HepG2 (cell line): ENCODE measurements at regions not wholly inside any gene's neighbourhood (a gene's known extent, or its start where the extent isn't known, plus 50 kb on each side); places are given as distances from the start of the nearest gene placed in this dataset.

Experiments used
- ATAC-seq: fragments of 200-7000 bp; cut with Tn5 transposase; 3 replicates; pipeline ENCODE4 v1.9.1; 2020; ENCODE audit warnings: mild to moderate bottlenecking, moderate library complexity
- BruUV-seq: library from RNA; stranded (reverse); fragments of 400-500 nt; replicated peaks from 2 replicates; lab custom pipeline; 2021; lab: Mats Ljungman, UMichigan
- CTCF ChIA-PET: fragments of 300-600 bp; formaldehyde crosslinking; extraction: SDS; loops from one replicate; lab custom pipeline; 2021; ENCODE audit warnings: low total read pairs, inconsistent platforms, low intra/inter-chr PET ratio; lab: Yijun Ruan, JAX
- POLR2A ChIA-PET: fragments of 350-600 bp; sonication (Branson Sonifier 250); formaldehyde crosslinking; loops from one replicate; lab custom pipeline; 2020; ENCODE audit warnings: antibody characterized with exemption, inconsistent platforms; lab: Yijun Ruan, JAX
- DNase-seq: peaks from one replicate; pipeline ENCODE4 v3.0.0-alpha.2; 2015; ENCODE audit warnings: low spot score
- FAIRE-seq: peaks from 3 replicates; lab custom pipeline; 2011; peaks lifted over from hg19 to GRCh38; lab: Jason Lieb, UNC
- H2AFZ ChIP-seq: one replicate; pipeline ENCODE4 v1.6.1; 2011; ENCODE audit warnings: low read length, inconsistent platforms
- H3K27ac ChIP-seq: fragments of 300-600 bp; 3 replicates; pipeline ENCODE4 v1.8.0; 2011; ENCODE audit warnings: mixed run types, mild to moderate bottlenecking, mixed read lengths, low read length, inconsistent platforms; ENCODE audit not compliant: insufficient read depth; ENCODE audit errors: extremely low read length
- H3K27me3 ChIP-seq, 2 experiments: fragments of 200-600 bp in 1 of 2; 2 replicates in 1 of 2; 3 replicates in 1 of 2; pipeline versions ENCODE4 v1.6.0 to v1.8.0; 2011; ENCODE audit warnings: low read length in 2 of 2, mild to moderate bottlenecking in 2 of 2, moderate library complexity in 2 of 2, inconsistent platforms in 1 of 2; ENCODE audit not compliant: insufficient read depth in 2 of 2, control insufficient read depth in 1 of 2
- H3K36me3 ChIP-seq, 2 experiments: fragments of 200-600 bp in 1 of 2; replicated peaks in 1 of 2; 2 replicates in 1 of 2; 3 replicates in 1 of 2; pipeline versions ENCODE4 v1.5.1 to v1.8.0; 2011; ENCODE audit warnings: low read length in 2 of 2, inconsistent platforms in 1 of 2; ENCODE audit not compliant: insufficient read depth in 2 of 2, control insufficient read depth in 1 of 2
- H3K4me1 ChIP-seq: 2 replicates; pipeline ENCODE4 v1.5.1; 2012; ENCODE audit warnings: low read length, inconsistent platforms; ENCODE audit not compliant: insufficient read depth
- H3K4me2 ChIP-seq: 2 replicates; pipeline ENCODE4 v1.6.0; 2011; ENCODE audit warnings: low read depth, low read length, inconsistent platforms
- H3K4me3 ChIP-seq, 3 experiments: fragments of 200-600 bp in 1 of 3; sonication (generic), shearing (Covaris generic) in 1 of 3; replicated peaks in 1 of 3; 2 replicates each; pipeline ENCODE4 v1.5.1; 2011 to 2016; ENCODE audit warnings: low read length in 3 of 3, inconsistent platforms in 2 of 3, low read depth in 2 of 3, mild to moderate bottlenecking in 2 of 3, control low read depth in 1 of 3, mixed read lengths in 1 of 3; ENCODE audit not compliant: insufficient read depth in 1 of 3
- H3K79me2 ChIP-seq: one replicate; pipeline ENCODE4 v1.6.1; 2011; ENCODE audit warnings: low read length, inconsistent platforms; ENCODE audit not compliant: insufficient read depth
- H3K9ac ChIP-seq: 2 replicates; pipeline ENCODE4 v1.6.0; 2011; ENCODE audit warnings: mild to moderate bottlenecking, low read depth, low read length, inconsistent platforms; ENCODE audit not compliant: insufficient read depth
- H3K9me3 ChIP-seq: 2 replicates; pipeline ENCODE4 v1.5.1; 2012; ENCODE audit warnings: mild to moderate bottlenecking, low read length
- H4K20me1 ChIP-seq: 2 replicates; pipeline ENCODE4 v1.6.0; 2011; ENCODE audit warnings: inconsistent platforms, mild to moderate bottlenecking, low read length, moderate library complexity; ENCODE audit not compliant: insufficient read depth
- BRCA1 ChIP-seq: sonication (generic); formaldehyde crosslinking; IDR thresholded peaks from 2 replicates; pipeline ENCODE4 v1.4.0; 2020; ENCODE audit warnings: missing genetic modification reagents
- CEBPZ ChIP-seq: IDR thresholded peaks from 2 replicates; pipeline ENCODE4 v1.6.1; 2012; ENCODE audit warnings: low read length, improper control_type of control experiment
- ELF4 ChIP-seq: sonication (generic); formaldehyde crosslinking; IDR thresholded peaks from 2 replicates; pipeline ENCODE4 v1.5.0; 2020; ENCODE audit warnings: missing genetic modification reagents, mild to moderate bottlenecking, moderate library complexity, borderline replicate concordance
- HMG20A ChIP-seq: IDR thresholded peaks from 2 replicates; pipeline ENCODE4 v1.6.1; 2016; ENCODE audit warnings: borderline replicate concordance
- KDM2A ChIP-seq: sonication (generic); formaldehyde crosslinking; IDR thresholded peaks from 2 replicates; pipeline ENCODE4 v1.4.0; 2020; ENCODE audit warnings: low read depth, missing genetic modification reagents, borderline replicate concordance
- KMT2B ChIP-seq: IDR thresholded peaks from 2 replicates; pipeline ENCODE4 v1.6.1; 2016; ENCODE audit warnings: missing genetic modification reagents, missing compliant biosample characterization
- PHF5A ChIP-seq: IDR thresholded peaks from one replicate; pipeline ENCODE4 v1.6.1; 2018; ENCODE audit warnings: low read depth, missing genetic modification reagents; ENCODE audit not compliant: unreplicated experiment
- RBM39 ChIP-seq: fragments of 200-400 bp; formaldehyde crosslinking; IDR thresholded peaks from one replicate; pipeline ENCODE4 v1.6.1; 2018; ENCODE audit warnings: antibody characterized with exemption, mild to moderate bottlenecking, low read depth, low read length; ENCODE audit not compliant: poor library complexity, severe bottlenecking
- SNAPC2 ChIP-seq: sonication (generic); formaldehyde crosslinking; IDR thresholded peaks from 2 replicates; pipeline ENCODE4 v1.8.1; 2022; ENCODE audit warnings: mild to moderate bottlenecking, missing genetic modification reagents
- XRCC5 ChIP-seq: fragments of 200-400 bp; formaldehyde crosslinking; optimal IDR thresholded peaks from 2 replicates; pipeline ENCODE3; 2017; ENCODE audit warnings: mild to moderate bottlenecking, low read length
- YEATS2 ChIP-seq: sonication (generic); formaldehyde crosslinking; IDR thresholded peaks from 2 replicates; pipeline ENCODE4 v1.4.0; 2020; ENCODE audit warnings: missing genetic modification reagents, borderline replicate concordance
- ZFP41 ChIP-seq: sonication (generic); formaldehyde crosslinking; IDR thresholded peaks from 2 replicates; pipeline ENCODE4 v1.4.0; 2020; ENCODE audit warnings: mild to moderate bottlenecking, missing genetic modification reagents, borderline replicate concordance
- ZNF362 ChIP-seq: sonication (generic); formaldehyde crosslinking; IDR thresholded peaks from 2 replicates; pipeline ENCODE4 v1.4.0; 2020; ENCODE audit warnings: missing genetic modification reagents, mild to moderate bottlenecking, borderline replicate concordance
- ZNF580 ChIP-seq: IDR thresholded peaks from 2 replicates; pipeline ENCODE4 v1.6.1; 2016; ENCODE audit warnings: low read depth, borderline replicate concordance
- ZNF652 ChIP-seq: IDR thresholded peaks from 2 replicates; pipeline ENCODE4 v1.6.1; 2016; ENCODE audit warnings: low read depth, borderline replicate concordance
- ZNF740 ChIP-seq: sonication (generic); formaldehyde crosslinking; IDR thresholded peaks from 2 replicates; pipeline ENCODE4 v1.4.0; 2020; ENCODE audit warnings: missing genetic modification reagents
- ZNF746 ChIP-seq: sonication (generic); formaldehyde crosslinking; IDR thresholded peaks from 2 replicates; pipeline ENCODE4 v1.8.0; 2022; ENCODE audit warnings: mild to moderate bottlenecking, missing genetic modification reagents
- ZNF761 ChIP-seq: sonication (generic); formaldehyde crosslinking; conservative IDR thresholded peaks from 2 replicates; pipeline ENCODE4 v1.4.0; 2020; ENCODE audit warnings: mild to moderate bottlenecking, missing genetic modification reagents
- ZSCAN31 ChIP-seq: sonication (generic); formaldehyde crosslinking; IDR thresholded peaks from 2 replicates; pipeline ENCODE4 v1.5.0; 2020; ENCODE audit warnings: low read depth, mild to moderate bottlenecking, missing genetic modification reagents
- WGBS: methylation state at CpG from one replicate; pipeline ENCODE4 v1.1.6; 2017; ENCODE audit warnings: low lambda C conversion rate; 5-methylcytosine and 5-hydroxymethylcytosine counted together
- in situ Hi-C: cut with HindIII; loops from 2 replicates; pipeline ENCODE4 v1.10.0; 2017; ENCODE audit warnings: low pct_unique_long_range_greater_than_20kb; ENCODE audit not compliant: extremely low pct_ligation_motif_present
- intact Hi-C: fragments of 100-400 bp; cut with micrococcal nuclease; formaldehyde crosslinking; loops from one replicate; pipeline ENCODE4 v1.10.0; 2022; ENCODE audit not compliant: unreplicated experiment

GRCh38 chr3:70557976-70558375, 245.5 kb upstream of the MDFIC2 start (continued):
- TF ChIP-seq ZNF580 (CRISPR knock-in tag) (no peak), ELF4 (CRISPR knock-in tag) (no peak), KMT2B (CRISPR knock-in tag) (no peak), ZNF362 (CRISPR knock-in tag) (no peak), PHF5A (no peak), ZNF652 (CRISPR knock-in tag) (no peak), ZSCAN31 (CRISPR knock-in tag) (no peak), RBM39 (no peak)
- TF ChIP-seq, all 625 proteins: peak for 0

GRCh38 chr3:70556056-70556455, 243.6 kb upstream of the MDFIC2 start:
- ATAC-seq (no peak), DNase-seq (no peak), FAIRE-seq (no peak)
- Histone ChIP-seq H3K36me3 (no peaks in the 10 kb centered on the region), H3K9ac (no peak overlapping the region), H3K4me2 (no peak overlapping the region), H2AFZ (no peak overlapping the region), H3K9me3 (no peaks in the 10 kb centered on the region), H3K79me2 (no peaks in the 10 kb centered on the region), H3K4me3 (no peak overlapping the region), H3K4me1 (no peaks in the 10 kb centered on the region), H3K27me3 (no peaks in the 10 kb centered on the region), H3K27ac (no peak overlapping the region), H4K20me1 (no peaks in the 10 kb centered on the region)
- intact Hi-C loops (no loop called here), in situ Hi-C loops (no loop called here)
- WGBS, result 30% methylated on average over 3 of the region's 3 CpGs
- POLR2A ChIA-PET, result no interaction called here
- no TSS peak for BruUV-seq
- CTCF ChIA-PET, result no interaction called here
- no peak for TF ChIP-seq ZNF761 (CRISPR knock-in tag)
- no peak for TF ChIP-seq ZFP41 (CRISPR knock-in tag)
- TF ChIP-seq CEBPZ, result no peak
- no peak for TF ChIP-seq SNAPC2 (CRISPR knock-in tag)
- TF ChIP-seq ZNF740, result no peak
- no peak for TF ChIP-seq KDM2A (CRISPR knock-in tag)
- TF ChIP-seq BRCA1 (CRISPR knock-in tag), result no peak
- no peak for TF ChIP-seq YEATS2 (CRISPR knock-in tag)
- TF ChIP-seq HMG20A (CRISPR knock-in tag), result no peak
- no peak for TF ChIP-seq XRCC5
- TF ChIP-seq ZNF746 (CRISPR knock-in tag), result no peak
